ENCODE measurements at regions not wholly inside any gene's neighbourhood (a gene's known extent, or its start where the extent isn't known, plus 50 kb on each side); places are given as distances from the start of the nearest gene placed in this dataset.

GRCh38 chr13:44112700-44113329, 233.1 kb downstream of the LACC1 start:
- CTCF ChIA-PET: no interaction called here
- Histone ChIP-seq H3K4me2 (ENCODE audit: control insufficient read depth, insufficient read depth) (no peak overlapping the region), H2AFZ (ENCODE audit: control insufficient read depth, low read depth, low read length) (no peak overlapping the region), H3K4me1 (ENCODE audit: control insufficient read depth, insufficient read depth, low read length) (no peaks in the 10 kb centered on the region), H3K9me3 (replicated peaks; ENCODE audit: control insufficient read depth, insufficient read depth, low read length) (no peaks in the 10 kb centered on the region), H3K27ac (ENCODE audit: control insufficient read depth, insufficient read depth) (no peak overlapping the region), H3K36me3 (ENCODE audit: control insufficient read depth in 2 of 2, insufficient read depth in 2 of 2, low read length in 1 of 2) (no peaks in the 10 kb centered on the region), H3K79me2 (ENCODE audit: control insufficient read depth, insufficient read depth, low read length) (no peaks in the 10 kb centered on the region), H3K9ac (ENCODE audit: control insufficient read depth, insufficient read depth, low read length) (no peak overlapping the region), H4K20me1 (ENCODE audit: control insufficient read depth, insufficient read depth) (no peaks in the 10 kb centered on the region), H3K4me3 (no peak overlapping the region), H3K27me3 (replicated peaks in 1 of 2; ENCODE audit: control insufficient read depth in 2 of 2, insufficient read depth in 2 of 2, low read length in 1 of 2) (no peaks in the 10 kb centered on the region)
- POLR2A ChIA-PET: no interaction called here
- FAIRE-seq: no peak
- TF ChIP-seq POLR2AphosphoS2 (IDR thresholded peaks at IDR 0.05; ENCODE audit: low read depth, low read length) (no peak), BACH1 (IDR thresholded peaks at IDR 0.05; ENCODE audit: borderline replicate concordance) (no peak)
- TF ChIP-seq, protein P1, sequence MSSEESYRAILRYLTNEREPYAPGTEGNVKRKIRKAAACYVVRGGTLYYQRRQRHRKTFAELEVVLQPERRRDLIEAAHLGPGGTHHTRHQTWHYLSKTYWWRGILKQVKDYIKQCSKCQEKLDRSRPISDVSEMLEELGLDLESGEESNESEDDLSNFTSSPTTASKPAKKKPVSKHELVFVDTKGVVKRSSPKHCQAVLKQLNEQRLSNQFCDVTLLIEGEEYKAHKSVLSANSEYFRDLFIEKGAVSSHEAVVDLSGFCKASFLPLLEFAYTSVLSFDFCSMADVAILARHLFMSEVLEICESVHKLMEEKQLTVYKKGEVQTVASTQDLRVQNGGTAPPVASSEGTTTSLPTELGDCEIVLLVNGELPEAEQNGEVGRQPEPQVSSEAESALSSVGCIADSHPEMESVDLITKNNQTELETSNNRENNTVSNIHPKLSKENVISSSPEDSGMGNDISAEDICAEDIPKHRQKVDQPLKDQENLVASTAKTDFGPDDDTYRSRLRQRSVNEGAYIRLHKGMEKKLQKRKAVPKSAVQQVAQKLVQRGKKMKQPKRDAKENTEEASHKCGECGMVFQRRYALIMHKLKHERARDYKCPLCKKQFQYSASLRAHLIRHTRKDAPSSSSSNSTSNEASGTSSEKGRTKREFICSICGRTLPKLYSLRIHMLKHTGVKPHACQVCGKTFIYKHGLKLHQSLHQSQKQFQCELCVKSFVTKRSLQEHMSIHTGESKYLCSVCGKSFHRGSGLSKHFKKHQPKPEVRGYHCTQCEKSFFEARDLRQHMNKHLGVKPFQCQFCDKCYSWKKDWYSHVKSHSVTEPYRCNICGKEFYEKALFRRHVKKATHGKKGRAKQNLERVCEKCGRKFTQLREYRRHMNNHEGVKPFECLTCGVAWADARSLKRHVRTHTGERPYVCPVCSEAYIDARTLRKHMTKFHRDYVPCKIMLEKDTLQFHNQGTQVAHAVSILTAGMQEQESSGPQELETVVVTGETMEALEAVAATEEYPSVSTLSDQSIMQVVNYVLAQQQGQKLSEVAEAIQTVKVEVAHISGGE (CRISPR knock-in tag; IDR thresholded peaks at IDR 0.05): no peak
- TF ChIP-seq, protein P2, sequence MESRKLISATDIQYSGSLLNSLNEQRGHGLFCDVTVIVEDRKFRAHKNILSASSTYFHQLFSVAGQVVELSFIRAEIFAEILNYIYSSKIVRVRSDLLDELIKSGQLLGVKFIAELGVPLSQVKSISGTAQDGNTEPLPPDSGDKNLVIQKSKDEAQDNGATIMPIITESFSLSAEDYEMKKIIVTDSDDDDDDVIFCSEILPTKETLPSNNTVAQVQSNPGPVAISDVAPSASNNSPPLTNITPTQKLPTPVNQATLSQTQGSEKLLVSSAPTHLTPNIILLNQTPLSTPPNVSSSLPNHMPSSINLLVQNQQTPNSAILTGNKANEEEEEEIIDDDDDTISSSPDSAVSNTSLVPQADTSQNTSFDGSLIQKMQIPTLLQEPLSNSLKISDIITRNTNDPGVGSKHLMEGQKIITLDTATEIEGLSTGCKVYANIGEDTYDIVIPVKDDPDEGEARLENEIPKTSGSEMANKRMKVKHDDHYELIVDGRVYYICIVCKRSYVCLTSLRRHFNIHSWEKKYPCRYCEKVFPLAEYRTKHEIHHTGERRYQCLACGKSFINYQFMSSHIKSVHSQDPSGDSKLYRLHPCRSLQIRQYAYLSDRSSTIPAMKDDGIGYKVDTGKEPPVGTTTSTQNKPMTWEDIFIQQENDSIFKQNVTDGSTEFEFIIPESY (IDR thresholded peaks at IDR 0.05): no peak
- BruUV-seq (replicated peaks): no TSS peak
- no peak for ATAC-seq
- intact Hi-C loops (cut with micrococcal nuclease; ENCODE audit: unreplicated experiment): no loop called here
- in situ Hi-C loops (cut with MboI): no loop called here
- WGBS (ENCODE audit: insufficient coverage, insufficient replicate concordance, low lambda C conversion rate, missing lambda C conversion rate): 21% methylated on average over 6 of the region's 6 CpGs
- RAD21 ChIA-PET (ENCODE audit: unreplicated experiment): no interaction called here
- no peak for DNase-seq (ENCODE audit: low read depth, low spot score)
- SMC1A ChIA-PET (ENCODE audit: uncharacterized antibody, unreplicated experiment): no interaction called here

Measured in GM12878 (cell line).